Natural killer cell (primary cell): ENCODE measurements at regions not wholly inside any gene's neighbourhood (a gene's known extent, or its start where the extent isn't known, plus 50 kb on each side); places are given as distances from the start of the nearest gene placed in this dataset.
"Not testable (repeated sequence)": the region's sequence is repeated elsewhere in the genome, so short reads cannot be mapped to it uniquely, and the experiment has no call there.

Experiments
- ATAC-seq, 3 donors: fragments of 150-1000 bp in 2 of 3; fragments of 200-7000 bp in 1 of 3; cut with Tn5 transposase; 1 replicate in 1 of 3; 2 replicates in 2 of 3; pipeline ENCODE4 v1.10.0; 2021; ENCODE audit warnings: mild to moderate bottlenecking in 2 of 3, moderate library complexity in 2 of 3
- DNase-seq, 2 donors: peaks; one replicate each; pipeline versions ENCODE4 v3.0.0 to v3.0.0-alpha.2; 2013 to 2021; ENCODE audit warnings: mixed read lengths in 1 of 2
- H3K27ac ChIP-seq: one replicate; pipeline ENCODE4 v1.5.1; 2013; ENCODE audit warnings: mild to moderate bottlenecking, low read length
- H3K27me3 ChIP-seq: one replicate; pipeline ENCODE4 v1.6.1; 2013; ENCODE audit warnings: low read length; ENCODE audit not compliant: control insufficient read depth, insufficient read depth
- H3K36me3 ChIP-seq: one replicate; pipeline ENCODE4 v1.6.1; 2013; ENCODE audit warnings: low read length; ENCODE audit not compliant: control insufficient read depth, insufficient read depth
- H3K4me1 ChIP-seq: one replicate; pipeline ENCODE4 v1.6.1; 2013; ENCODE audit warnings: low read length; ENCODE audit not compliant: control insufficient read depth, insufficient read depth
- H3K4me3 ChIP-seq: one replicate; pipeline ENCODE4 v1.5.1; 2013; ENCODE audit warnings: low read length
- H3K9me3 ChIP-seq: one replicate; pipeline ENCODE4 v1.6.1; 2013; ENCODE audit warnings: low read length; ENCODE audit not compliant: control insufficient read depth, insufficient read depth
- H3K27ac Mint-ChIP-seq, 2 donors: one replicate each; pipeline ENCODE4 v1.8.0; 2022; ENCODE audit warnings: mild to moderate bottlenecking in 2 of 2, mixed read lengths in 2 of 2, moderate library complexity in 1 of 2
- H3K27me3 Mint-ChIP-seq, 2 donors: one replicate each; pipeline ENCODE4 v1.8.0; 2022; ENCODE audit warnings: low read depth in 2 of 2, mixed read lengths in 2 of 2
- H3K36me3 Mint-ChIP-seq: one replicate; pipeline ENCODE4 v1.8.0; 2022; ENCODE audit warnings: mixed read lengths
- H3K4me1 Mint-ChIP-seq, 2 donors: one replicate each; pipeline ENCODE4 v1.8.0; 2022; ENCODE audit warnings: mixed read lengths in 2 of 2
- H3K4me3 Mint-ChIP-seq: one replicate; pipeline ENCODE4 v1.8.0; 2022; ENCODE audit warnings: mild to moderate bottlenecking, moderate library complexity, mixed read lengths
- H3K9me3 Mint-ChIP-seq, 2 donors: one replicate each; pipeline ENCODE4 v1.8.0; 2022; ENCODE audit warnings: mixed read lengths in 2 of 2
- WGBS: methylation state at CpG from one replicate; pipeline ENCODE4 v1.1.7; 2013; ENCODE audit warnings: missing lambda C conversion rate; ENCODE audit not compliant: insufficient coverage; 5-methylcytosine and 5-hydroxymethylcytosine counted together
- intact Hi-C: fragments of 100-400 bp; cut with micrococcal nuclease; formaldehyde crosslinking; loops from one replicate; pipeline ENCODE4 v1.14.2; 2022
- TF ChIP-seq, protein P1 (sequence below): fragments of 200-600 bp; IDR thresholded peaks from one replicate; pipeline ENCODE4 v1.8.0; 2022; ENCODE audit warnings: antibody characterized with exemption

GRCh38 chr21:20207335-20207734 is 790.9 kb upstream of the NCAM2 start:
- Mint-ChIP-seq H3K9me3 (peaks cover 0 to 6% of the 10 kb centered on the region in 2 donors), H3K4me3 (no peak overlapping the region), H3K36me3 (no peaks in the 10 kb centered on the region), H3K27me3 (no peaks in the 10 kb centered on the region), H3K4me1 (no peaks in the 10 kb centered on the region), H3K27ac (no peak overlapping the region)
- 100% methylated on average over 1 of the region's 3 CpGs for WGBS
- intact Hi-C loops, result no loop called here
- no peaks in the 10 kb centered on the region for H3K36me3 ChIP-seq
- no peaks in the 10 kb centered on the region for H3K9me3 ChIP-seq
- H3K27me3 ChIP-seq, result no peaks in the 10 kb centered on the region
- TF ChIP-seq, protein P1, sequence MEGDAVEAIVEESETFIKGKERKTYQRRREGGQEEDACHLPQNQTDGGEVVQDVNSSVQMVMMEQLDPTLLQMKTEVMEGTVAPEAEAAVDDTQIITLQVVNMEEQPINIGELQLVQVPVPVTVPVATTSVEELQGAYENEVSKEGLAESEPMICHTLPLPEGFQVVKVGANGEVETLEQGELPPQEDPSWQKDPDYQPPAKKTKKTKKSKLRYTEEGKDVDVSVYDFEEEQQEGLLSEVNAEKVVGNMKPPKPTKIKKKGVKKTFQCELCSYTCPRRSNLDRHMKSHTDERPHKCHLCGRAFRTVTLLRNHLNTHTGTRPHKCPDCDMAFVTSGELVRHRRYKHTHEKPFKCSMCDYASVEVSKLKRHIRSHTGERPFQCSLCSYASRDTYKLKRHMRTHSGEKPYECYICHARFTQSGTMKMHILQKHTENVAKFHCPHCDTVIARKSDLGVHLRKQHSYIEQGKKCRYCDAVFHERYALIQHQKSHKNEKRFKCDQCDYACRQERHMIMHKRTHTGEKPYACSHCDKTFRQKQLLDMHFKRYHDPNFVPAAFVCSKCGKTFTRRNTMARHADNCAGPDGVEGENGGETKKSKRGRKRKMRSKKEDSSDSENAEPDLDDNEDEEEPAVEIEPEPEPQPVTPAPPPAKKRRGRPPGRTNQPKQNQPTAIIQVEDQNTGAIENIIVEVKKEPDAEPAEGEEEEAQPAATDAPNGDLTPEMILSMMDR, result no peak
- H3K4me3 ChIP-seq, result no peak overlapping the region
- ATAC-seq (no peak), DNase-seq (no peak)
- H3K4me1 ChIP-seq, result no peaks in the 10 kb centered on the region
- H3K27ac ChIP-seq, result no peak overlapping the region

DNA sequence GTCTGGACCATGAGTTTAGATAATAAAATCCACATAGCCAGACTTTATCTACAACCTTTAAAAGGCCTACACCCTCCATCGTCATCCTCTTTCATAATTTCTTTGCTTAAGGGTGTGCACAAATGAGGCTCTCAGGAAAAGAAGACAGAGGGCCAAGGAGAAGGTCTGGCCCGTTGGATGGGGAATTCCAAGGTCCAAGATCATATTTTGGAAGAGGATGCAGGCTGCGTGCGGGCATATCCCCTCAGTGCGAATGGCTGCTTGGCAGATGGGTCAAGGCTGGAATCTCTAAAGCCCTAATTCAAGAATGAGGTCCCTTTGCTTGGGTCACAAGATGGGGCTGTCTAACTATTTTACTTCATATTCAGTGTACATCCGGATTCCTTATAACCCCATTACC is 782.2 kb upstream of the NCAM2 start:
- Mint-ChIP-seq H3K27ac (no peak overlapping the region), H3K27me3 (no peaks in the 10 kb centered on the region), H3K4me3 (no peak overlapping the region), H3K36me3 (no peaks in the 10 kb centered on the region), H3K9me3 (peaks cover 2 to 15% of the 10 kb centered on the region in 2 donors), H3K4me1 (no peaks in the 10 kb centered on the region)
- DNase-seq (no peak), ATAC-seq (no peak)
- intact Hi-C loops, result no loop called here
- H3K27me3 ChIP-seq, result no peaks in the 10 kb centered on the region
- no peaks in the 10 kb centered on the region for H3K36me3 ChIP-seq
- H3K4me3 ChIP-seq, result no peak overlapping the region
- no peaks in the 10 kb centered on the region for H3K4me1 ChIP-seq
- H3K9me3 ChIP-seq, result no peaks in the 10 kb centered on the region
- TF ChIP-seq, protein P1, result no peak
- no peak overlapping the region for H3K27ac ChIP-seq
- WGBS, result 90% methylated on average over 6 of the region's 6 CpGs

DNA sequence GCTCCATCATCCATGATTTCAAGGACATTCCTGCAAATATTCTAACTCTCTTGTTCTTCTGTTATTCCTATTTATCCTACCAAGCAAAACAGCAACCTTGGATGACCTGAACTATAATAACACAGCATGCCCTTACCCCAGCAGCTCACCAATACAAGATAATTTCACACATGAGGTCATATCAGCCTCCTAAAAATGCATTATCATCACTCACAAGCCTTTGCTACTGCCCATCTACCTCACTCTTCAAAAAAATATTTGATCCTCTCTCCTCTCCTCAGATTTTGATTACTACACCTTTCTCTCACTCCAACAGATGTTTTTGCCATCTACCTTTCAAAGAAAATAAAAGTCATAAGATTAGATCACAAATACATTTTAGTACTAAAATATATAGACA is 777.6 kb upstream of the NCAM2 start:
- Mint-ChIP-seq H3K36me3 (no peaks in the 10 kb centered on the region), H3K27ac (no peak overlapping the region), H3K4me1 (no peaks in the 10 kb centered on the region), H3K4me3 (no peak overlapping the region), H3K27me3 (no peaks in the 10 kb centered on the region), H3K9me3 (peaks cover 0 to 12% of the 10 kb centered on the region in 2 donors)
- TF ChIP-seq, protein P1, result no peak
- no peak overlapping the region for H3K27ac ChIP-seq
- H3K36me3 ChIP-seq, result no peaks in the 10 kb centered on the region
- no peaks in the 10 kb centered on the region for H3K9me3 ChIP-seq
- no peak for ATAC-seq
- DNase-seq, result no peak
- no peaks in the 10 kb centered on the region for H3K4me1 ChIP-seq
- no peak overlapping the region for H3K4me3 ChIP-seq
- no peaks in the 10 kb centered on the region for H3K27me3 ChIP-seq
- intact Hi-C loops, result no loop called here

GRCh38 chr21:20221981-20222380 is 776.2 kb upstream of the NCAM2 start:
- H3K9me3 Mint-ChIP-seq, result not testable (repeated sequence)

DNA sequence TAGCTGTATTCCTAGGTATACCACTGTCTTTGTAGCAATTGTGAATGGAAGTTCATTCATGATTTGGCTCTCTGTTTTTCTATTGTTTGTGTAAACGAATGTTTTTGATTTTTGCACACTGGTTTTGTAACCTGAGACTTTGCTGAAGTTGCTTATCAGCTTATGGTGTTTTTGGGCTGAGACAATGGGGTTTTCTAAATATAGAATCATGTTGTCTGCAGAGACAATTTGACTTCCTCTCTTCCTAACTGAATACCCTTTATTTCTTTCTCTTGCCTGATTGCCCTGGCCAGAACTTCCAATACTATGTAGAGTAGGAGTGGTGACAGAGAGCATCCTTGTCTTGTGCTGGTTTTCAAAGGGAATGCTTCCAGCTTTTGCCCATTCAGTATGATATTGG is 761.6 kb upstream of the NCAM2 start:
- 42% methylated on average over 1 of the region's 1 CpG for WGBS
- H3K36me3 ChIP-seq, H3K4me1 ChIP-seq, H3K4me3 ChIP-seq, H3K27me3 ChIP-seq, H3K4me3 Mint-ChIP-seq, H3K36me3 Mint-ChIP-seq, H3K27ac Mint-ChIP-seq, ATAC-seq, H3K4me1 Mint-ChIP-seq, DNase-seq, H3K27me3 Mint-ChIP-seq, H3K27ac ChIP-seq, H3K9me3 ChIP-seq, intact Hi-C loops: not testable (repeated sequence)
- H3K9me3 Mint-ChIP-seq, result peaks cover 2 to 11% of the 10 kb centered on the region in 2 donors

More at GRCh38 chr21:20221981-20222380, 776.2 kb upstream of the NCAM2 start:
- intact Hi-C loops, H3K27me3 Mint-ChIP-seq, ATAC-seq, H3K4me3 ChIP-seq, H3K27ac Mint-ChIP-seq, H3K9me3 ChIP-seq, H3K4me1 Mint-ChIP-seq, H3K27me3 ChIP-seq, H3K36me3 Mint-ChIP-seq, H3K27ac ChIP-seq, DNase-seq, H3K36me3 ChIP-seq, H3K4me1 ChIP-seq, H3K4me3 Mint-ChIP-seq: not testable (repeated sequence)
- WGBS, result 96% methylated on average over 11 of the region's 12 CpGs
